Epithelial cell of proximal tubule (primary cell): ENCODE measurements at regions not wholly inside any gene's neighbourhood (a gene's known extent, or its start where the extent isn't known, plus 50 kb on each side); places are given as distances from the start of the nearest gene placed in this dataset.

ENCODE experiments used
- DNase-seq: peaks from one replicate; pipeline ENCODE4 v3.0.0-alpha.2; 2011; ENCODE audit warnings: low read depth
- H3K4me3 ChIP-seq: 2 replicates; pipeline ENCODE4 v1.5.1; 2011; ENCODE audit warnings: low read depth, mild to moderate bottlenecking, low read length
- TF ChIP-seq, protein P1 (sequence below): conservative IDR thresholded peaks from 2 replicates; pipeline ENCODE4 v1.5.1; 2012; ENCODE audit warnings: low read depth, mild to moderate bottlenecking, low read length

DNA sequence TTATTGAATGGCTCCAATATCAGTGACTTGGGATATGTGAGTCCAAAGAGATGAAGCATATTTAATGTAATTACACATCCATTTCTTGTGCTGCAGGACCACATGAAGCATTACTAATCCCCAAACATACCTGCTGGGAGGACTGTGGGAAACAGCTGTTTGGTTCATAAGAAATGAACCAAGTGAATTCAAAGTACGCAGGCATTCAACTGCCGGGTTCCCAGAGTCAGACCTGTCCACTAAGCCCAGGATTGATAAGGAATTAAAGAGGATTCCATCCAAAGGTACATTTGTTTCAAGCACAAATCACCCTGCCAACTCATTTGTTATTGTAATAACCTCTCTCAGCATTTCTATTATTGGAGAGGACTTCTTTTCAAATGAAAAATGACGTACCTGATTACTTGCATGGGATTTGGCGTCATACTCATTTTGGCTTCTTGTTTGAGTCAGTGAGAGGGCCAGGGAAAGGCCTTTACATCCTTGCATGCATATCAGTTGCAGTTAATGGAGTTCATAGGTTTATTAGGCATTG lies 230.7 kb downstream of the TXNL1 start:
- no peak for DNase-seq
- no peak overlapping the region for H3K4me3 ChIP-seq
- TF ChIP-seq, protein P1, sequence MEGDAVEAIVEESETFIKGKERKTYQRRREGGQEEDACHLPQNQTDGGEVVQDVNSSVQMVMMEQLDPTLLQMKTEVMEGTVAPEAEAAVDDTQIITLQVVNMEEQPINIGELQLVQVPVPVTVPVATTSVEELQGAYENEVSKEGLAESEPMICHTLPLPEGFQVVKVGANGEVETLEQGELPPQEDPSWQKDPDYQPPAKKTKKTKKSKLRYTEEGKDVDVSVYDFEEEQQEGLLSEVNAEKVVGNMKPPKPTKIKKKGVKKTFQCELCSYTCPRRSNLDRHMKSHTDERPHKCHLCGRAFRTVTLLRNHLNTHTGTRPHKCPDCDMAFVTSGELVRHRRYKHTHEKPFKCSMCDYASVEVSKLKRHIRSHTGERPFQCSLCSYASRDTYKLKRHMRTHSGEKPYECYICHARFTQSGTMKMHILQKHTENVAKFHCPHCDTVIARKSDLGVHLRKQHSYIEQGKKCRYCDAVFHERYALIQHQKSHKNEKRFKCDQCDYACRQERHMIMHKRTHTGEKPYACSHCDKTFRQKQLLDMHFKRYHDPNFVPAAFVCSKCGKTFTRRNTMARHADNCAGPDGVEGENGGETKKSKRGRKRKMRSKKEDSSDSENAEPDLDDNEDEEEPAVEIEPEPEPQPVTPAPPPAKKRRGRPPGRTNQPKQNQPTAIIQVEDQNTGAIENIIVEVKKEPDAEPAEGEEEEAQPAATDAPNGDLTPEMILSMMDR, result no peak

DNA sequence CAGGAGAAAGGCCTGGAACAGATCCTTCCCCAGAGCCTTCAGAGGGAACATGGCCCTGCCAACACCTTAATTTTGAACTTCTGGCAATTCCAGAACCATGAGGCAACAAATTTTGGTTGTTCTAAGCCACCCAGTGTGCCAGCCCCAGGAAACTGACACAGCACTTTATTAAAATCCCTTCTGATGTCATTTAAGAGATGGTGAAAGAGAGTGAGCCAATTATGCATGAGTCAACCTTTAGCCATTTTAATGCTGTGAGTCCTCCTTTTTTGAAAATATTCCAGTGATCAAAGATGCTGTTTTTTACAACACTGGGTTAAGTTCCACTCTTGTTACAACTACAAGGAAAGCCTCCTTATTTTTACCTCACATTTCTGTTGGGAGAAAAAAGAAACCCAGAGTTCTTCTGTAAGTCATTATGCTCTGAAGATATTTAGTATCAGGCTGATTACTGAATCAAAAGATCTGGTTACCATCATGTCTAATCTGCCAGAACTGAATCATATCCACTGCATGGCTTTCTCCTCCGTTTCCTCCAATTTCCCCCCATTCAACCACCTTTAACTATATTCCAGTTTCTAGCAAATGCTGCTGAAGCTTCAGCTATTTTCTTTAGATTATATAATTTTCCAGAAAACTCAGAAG lies 235.4 kb downstream of the TXNL1 start:
- no peak overlapping the region for H3K4me3 ChIP-seq
- peak; percentile 67 for DNase-seq
- TF ChIP-seq, protein P1, result no peak

DNA sequence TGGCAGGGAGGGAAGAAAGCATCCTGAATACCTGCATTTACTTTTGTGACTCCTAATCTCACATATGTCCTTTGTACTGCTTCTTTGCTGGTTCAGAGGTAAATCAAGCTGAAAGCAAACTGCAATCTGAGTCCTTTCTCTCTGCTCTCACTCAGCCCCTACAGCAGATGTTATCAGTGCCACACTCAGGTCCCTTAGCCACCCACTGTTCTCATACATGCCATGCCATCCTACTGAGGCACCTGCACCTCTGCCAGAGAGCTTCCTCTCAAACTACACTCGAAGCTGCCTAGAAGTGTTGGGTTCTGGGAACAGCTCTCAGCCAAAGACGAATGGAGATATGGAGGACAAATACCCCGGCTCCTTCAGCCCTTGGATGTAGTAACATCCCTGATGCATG lies 244.5 kb downstream of the TXNL1 start:
- H3K4me3 ChIP-seq, result no peak overlapping the region
- TF ChIP-seq, protein P1, result no peak
- DNase-seq, result no peak

DNA sequence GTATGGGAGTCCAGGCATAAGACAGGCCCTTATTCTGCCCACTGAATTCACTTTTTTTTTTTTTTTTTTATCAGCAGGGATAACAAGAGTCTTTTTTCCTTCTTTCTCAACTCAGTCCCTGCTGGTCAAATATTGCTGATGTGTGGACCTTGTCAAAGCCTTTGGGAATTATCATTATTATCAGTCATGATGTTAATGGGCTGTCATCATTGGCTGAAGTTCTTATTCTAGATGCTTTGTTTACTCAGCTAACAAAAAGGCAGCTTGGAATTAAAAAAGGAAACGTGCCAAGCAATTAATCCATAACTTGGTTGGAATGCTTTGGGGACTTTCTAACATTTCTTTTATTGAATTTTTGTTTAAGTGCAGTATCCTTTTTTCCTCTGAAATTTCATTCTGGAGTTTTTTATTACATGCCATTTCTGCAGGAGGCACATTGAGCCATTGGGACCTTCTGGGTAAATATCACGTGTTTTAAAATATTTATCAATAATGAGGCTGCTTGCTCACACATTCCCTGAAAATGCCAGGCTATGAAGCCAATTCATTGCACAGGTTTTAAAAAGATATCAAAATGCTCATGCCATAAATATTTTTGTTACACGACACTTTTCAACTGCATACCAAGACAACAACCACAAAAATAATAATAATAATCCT lies 246.3 kb downstream of the TXNL1 start:
- no peak overlapping the region for H3K4me3 ChIP-seq
- TF ChIP-seq, protein P1, result no peak
- no peak for DNase-seq

DNA sequence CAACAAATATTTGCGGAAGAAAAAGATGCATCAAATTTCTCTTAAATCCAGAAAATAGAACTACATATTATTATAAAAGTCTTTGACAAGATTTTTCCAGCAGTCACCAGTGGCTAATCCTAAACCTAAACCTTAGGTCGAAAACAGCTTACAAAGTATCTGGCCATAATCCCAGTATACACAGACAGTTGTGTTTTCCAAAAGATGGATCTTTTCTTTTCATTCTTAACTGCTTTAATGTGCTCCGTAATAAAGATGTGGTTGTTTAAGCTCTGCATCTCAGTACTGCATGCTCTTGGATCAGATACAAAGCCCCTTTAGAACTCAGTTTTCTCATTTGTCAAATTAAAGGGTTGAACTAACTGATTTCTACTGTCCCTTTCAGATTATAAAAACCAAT lies 247.8 kb downstream of the TXNL1 start:
- H3K4me3 ChIP-seq, result no peak overlapping the region
- DNase-seq, result no peak

DNA sequence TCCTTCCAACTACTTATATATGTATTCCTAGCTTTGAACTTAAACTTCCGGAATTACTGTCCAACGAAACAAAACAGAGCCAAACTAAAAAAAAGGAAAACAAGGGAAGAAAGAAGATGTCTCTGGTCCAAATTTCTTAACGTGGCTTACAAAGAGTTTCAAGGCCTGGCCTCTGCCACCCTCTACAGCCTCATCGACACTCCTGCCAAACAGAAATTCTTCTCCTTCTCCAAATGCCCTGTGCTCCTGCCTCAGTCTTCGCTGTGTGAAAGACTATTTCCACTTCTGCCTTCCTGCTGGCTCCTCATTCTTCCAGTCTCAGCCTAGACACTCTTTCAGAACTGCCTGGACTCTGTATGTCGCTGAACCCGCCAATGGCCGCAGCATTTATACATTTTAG lies 249.2 kb downstream of the TXNL1 start:
- TF ChIP-seq, protein P1, result no peak
- no peak for DNase-seq
- H3K4me3 ChIP-seq, result no peak overlapping the region

More for the DNA sequence above, 247.8 kb downstream of the TXNL1 start:
- TF ChIP-seq, protein P1, result no peak
